ENCODE measurements at regions not wholly inside any gene's neighbourhood (a gene's known extent, or its start where the extent isn't known, plus 50 kb on each side); places are given as distances from the start of the nearest gene placed in this dataset.

DNA sequence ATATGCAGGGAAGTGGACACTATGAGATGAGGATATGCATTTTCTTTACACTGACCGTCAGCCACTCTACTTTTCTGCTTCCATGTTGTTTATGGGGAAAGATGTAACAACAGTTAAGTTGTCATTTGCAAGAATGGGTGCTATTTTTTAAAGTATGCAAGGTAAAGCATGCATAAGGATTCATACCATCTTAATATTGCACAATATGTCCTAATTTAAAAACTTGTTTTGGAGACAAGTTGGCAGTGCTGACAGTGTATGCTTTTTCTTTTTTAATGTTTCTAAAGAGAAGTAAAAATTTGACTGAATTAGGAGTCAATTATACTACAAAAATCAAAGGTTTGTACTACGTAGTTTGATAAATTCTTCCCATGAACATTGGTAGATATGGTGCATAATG is 435.4 kb downstream of the MMUT start:
- TF ChIP-seq, protein P1, sequence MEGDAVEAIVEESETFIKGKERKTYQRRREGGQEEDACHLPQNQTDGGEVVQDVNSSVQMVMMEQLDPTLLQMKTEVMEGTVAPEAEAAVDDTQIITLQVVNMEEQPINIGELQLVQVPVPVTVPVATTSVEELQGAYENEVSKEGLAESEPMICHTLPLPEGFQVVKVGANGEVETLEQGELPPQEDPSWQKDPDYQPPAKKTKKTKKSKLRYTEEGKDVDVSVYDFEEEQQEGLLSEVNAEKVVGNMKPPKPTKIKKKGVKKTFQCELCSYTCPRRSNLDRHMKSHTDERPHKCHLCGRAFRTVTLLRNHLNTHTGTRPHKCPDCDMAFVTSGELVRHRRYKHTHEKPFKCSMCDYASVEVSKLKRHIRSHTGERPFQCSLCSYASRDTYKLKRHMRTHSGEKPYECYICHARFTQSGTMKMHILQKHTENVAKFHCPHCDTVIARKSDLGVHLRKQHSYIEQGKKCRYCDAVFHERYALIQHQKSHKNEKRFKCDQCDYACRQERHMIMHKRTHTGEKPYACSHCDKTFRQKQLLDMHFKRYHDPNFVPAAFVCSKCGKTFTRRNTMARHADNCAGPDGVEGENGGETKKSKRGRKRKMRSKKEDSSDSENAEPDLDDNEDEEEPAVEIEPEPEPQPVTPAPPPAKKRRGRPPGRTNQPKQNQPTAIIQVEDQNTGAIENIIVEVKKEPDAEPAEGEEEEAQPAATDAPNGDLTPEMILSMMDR (conservative IDR thresholded peaks at IDR 0.05; ENCODE audit: low read depth, low read length), result no peak
- TF ChIP-seq EZH2 (IDR thresholded peaks at IDR 0.05; ENCODE audit: low read length, unreplicated experiment) (no peak), EZH2phosphoT487 (IDR thresholded peaks at IDR 0.05; ENCODE audit: borderline replicate concordance, low read length) (no peak)

Data from PC-3 (cell line).